GM19328 (cell line): ENCODE measurements at regions not wholly inside any gene's neighbourhood (a gene's known extent, or its start where the extent isn't known, plus 50 kb on each side); places are given as distances from the start of the nearest gene placed in this dataset.
"Not testable (repeated sequence)": the region's sequence is repeated elsewhere in the genome, so short reads cannot be mapped to it uniquely, and the experiment has no call there.

Experiments used
- ATAC-seq: cut with Tn5 transposase; IDR thresholded peaks from one replicate; pipeline ENCODE4 v1.9.1; 2021; ENCODE audit warnings: mild to moderate bottlenecking, moderate library complexity; ENCODE audit not compliant: unreplicated experiment

DNA sequence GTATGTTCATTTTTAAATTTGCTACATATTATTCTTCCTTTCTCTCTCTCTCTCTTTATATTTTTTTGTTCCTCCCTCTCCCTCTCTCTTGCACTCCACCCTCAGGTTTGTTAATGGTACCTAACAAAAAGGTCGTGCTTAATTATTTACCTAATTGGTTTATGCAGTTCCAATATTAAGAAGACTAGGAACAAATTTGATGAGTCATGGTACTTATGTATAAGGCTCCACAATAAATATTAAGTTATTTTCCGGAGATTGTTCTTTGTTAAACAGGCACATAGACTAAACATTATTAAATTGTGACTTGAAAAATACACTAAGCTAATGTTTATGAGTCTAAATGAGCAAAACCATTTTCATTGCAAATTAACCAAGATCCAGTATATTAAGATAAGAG, 1200.8 kb upstream of the ALCAM start:
- no peak for ATAC-seq

DNA sequence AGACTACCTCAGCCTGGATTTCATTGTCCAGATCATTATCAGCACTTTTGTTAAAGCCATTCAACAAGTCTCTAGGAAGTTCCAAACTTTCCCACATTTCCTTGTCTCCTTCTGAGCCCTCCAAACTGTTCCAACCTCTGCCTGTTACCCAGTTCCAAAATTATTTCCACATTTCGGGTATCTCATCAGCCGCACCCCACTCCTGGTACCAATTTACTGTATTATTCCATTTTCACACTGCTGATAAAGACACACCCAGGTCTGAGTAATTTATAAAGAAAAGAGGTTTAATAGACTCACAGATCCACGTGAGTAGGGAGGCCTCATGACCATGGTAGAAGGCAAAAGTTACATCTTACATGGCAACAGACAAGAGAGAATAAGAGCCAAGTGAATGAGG, 1198.3 kb upstream of the ALCAM start:
- ATAC-seq, result no peak

DNA sequence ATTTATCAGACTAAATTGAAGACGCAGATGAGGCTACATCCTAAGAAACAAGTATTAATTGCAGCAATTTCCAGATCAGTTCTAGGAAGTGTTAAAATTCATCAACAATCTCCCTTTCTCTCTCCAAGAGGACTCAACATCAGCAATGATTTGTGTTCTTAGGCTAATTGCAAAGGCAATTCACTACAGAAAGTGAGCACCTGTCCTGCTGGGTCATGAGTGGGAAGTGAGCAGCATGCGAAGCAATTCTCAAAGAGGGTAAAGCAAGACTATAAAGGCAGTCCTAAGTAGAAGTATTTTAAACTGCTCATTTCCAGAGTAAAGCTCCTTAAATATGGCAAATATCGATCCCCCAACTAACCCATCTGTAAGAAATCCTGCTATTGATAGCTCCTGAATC, 1191.0 kb upstream of the ALCAM start:
- no peak for ATAC-seq

DNA sequence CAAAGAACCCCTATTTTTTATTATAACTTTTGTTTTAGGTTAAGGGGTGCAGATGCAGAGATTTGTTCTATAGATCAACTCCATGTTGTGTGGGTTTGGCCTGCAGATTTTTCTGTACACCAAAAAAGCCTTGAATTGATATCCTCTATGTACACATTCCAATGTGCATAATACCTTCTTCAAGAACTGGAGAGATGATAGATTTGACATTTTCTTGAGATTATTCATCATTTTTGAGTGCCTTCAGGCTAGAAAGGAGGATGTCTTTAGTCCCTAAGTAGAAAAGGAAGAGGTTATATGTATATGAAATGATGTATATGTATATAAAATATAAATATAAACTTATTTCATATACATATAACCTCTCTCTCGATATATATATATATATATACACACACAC, 1190.0 kb upstream of the ALCAM start:
- no peak for ATAC-seq

DNA sequence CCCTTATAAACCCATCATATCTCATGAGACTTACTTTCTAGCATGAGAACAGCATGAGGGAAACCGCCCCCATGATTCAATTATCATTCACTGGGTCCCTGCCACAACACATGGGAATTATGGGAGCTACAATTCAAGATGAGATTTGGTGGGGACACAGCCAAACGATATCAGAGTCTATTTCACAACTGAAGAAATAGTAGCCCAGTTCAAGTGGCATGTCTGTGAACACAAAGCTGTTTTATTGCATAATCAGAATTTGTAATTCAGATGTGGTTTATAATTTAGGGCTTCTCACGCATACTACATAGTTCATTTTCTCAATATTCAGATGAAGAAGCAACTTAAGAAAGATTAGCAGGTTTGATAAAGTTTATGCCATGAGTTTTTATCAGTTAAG, 1188.0 kb upstream of the ALCAM start:
- no peak for ATAC-seq

DNA sequence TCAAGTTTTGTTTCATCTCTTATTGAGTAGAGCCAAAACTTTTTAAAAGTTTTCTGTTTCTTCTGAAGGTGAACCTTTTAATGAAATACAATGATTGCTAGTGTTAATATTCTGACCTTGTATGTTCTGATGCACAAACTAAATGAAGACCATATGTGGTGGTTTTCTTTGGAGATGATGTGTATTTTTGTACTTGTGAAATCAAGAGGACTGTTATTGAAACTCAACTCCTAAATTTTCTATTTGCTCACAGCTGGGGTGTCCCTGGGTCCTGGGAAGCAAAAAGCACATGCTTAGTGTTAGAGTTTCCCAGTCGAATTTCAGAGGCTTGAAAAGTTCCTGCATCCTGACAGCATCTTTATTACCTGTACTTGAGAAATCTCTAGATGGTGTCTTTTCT, 1185.8 kb upstream of the ALCAM start:
- ATAC-seq, result no peak

DNA sequence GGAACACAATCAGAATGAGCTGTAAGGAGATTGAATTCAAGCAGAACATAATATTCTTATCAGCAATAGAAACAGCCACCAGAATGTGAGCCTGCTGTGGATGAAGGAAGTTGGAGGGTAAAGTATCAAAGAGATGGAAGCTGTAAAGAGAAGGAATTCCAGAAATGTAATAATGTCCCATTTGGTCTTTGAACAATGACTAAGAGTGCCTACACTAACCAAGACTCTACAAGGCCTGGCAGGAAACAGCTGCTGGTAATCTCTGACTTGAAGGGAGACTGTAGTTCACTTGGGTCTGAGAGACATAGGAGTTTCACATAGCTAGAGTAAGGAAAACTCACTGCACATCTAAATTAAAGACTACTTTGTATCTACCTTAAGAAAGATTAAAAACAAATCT, 1176.0 kb upstream of the ALCAM start:
- ATAC-seq, result no peak

DNA sequence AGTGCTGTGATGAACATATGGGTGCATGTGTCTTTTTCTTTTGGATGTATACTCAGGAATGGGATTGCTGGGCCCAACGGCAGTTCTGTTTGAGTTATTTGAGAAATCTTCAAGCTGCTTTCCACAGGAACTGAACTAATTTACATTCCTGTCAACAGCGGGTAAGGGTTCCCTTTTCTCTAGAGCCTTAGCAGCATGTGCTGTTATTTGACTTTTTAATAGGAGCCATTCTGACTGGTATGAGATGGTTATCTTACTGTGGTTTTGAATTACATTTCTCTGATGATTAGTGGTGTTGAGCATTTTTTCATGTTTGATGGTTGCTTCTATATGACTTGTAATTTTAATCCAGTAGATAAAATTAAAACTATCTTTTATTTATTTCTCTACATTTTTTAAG, 1168.6 kb upstream of the ALCAM start:
- no peak for ATAC-seq

DNA sequence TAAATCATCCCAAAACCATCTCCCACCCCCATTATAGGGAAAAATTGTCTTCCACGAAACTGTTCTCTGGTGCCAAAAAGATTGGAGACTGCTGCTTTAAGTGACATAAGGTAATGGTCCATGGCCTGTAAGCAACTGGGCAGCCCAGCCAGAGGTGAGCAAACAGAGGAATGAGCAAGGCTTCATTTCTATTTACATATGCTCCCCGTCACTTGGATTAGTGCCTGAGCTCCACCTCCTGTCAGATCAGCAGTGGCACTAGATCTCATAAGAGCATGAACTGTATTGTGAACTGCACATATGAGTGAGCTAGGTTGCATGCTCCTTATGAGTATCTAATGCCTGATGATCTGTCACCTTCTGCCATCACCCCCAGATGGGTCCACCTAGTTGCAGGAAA, 1159.8 kb upstream of the ALCAM start:
- ATAC-seq, result no peak

DNA sequence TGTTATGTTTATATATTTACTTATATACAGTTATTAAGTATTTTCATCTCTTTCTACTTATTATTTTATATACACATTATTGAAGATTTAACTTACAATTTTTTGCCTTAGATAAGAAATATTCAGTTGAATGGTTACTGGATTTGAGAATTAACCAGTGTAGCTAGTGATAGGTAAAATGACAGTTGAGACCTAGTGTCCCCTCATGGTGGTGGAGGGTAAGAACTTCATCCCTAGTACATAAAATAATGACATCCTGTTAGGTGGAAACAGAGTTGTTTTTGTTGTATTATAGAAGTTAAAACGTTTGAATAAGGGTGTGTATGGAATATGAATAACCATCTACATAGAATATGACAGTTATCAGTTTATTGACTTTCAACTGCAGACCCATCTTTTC, 1152.4 kb upstream of the ALCAM start:
- no peak for ATAC-seq

DNA sequence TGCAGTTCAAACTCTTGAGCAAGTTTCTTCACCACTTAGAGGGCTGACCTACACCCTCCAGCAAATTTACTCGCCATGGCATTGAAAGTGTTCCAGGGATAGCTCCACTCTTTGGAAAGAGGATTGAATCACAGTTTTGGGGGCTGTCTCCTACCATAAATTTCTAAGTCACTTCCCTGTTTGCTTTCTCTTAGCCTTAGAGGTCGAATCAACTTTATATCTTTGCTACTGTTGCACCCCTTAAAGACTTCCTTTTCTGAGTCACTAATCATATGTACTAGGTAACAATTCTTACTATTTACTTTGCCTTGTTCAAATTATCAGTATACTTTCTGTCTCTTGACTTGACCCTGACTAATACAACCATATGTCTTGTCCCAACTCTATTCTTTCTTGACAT, 1151.8 kb upstream of the ALCAM start:
- ATAC-seq, result no peak

DNA sequence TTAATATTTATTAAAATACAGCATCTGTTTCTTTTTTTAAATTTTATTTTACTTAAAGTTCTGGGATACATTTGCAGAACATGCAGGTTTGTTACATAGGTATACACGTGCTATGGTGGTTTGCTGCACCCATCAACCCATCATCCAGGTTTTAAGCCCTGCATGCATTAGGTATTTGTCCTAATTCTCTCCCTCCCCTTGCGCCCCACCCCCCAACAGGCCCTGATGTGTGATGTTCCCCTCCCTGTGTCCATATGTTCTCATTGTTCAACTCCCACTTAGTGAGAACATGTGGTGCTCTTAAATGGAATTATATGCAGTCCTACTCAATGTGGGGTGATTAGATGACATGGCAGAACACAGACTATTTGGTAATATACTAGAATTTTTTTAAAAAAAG, 1147.7 kb upstream of the ALCAM start:
- ATAC-seq, result not testable (repeated sequence)

DNA sequence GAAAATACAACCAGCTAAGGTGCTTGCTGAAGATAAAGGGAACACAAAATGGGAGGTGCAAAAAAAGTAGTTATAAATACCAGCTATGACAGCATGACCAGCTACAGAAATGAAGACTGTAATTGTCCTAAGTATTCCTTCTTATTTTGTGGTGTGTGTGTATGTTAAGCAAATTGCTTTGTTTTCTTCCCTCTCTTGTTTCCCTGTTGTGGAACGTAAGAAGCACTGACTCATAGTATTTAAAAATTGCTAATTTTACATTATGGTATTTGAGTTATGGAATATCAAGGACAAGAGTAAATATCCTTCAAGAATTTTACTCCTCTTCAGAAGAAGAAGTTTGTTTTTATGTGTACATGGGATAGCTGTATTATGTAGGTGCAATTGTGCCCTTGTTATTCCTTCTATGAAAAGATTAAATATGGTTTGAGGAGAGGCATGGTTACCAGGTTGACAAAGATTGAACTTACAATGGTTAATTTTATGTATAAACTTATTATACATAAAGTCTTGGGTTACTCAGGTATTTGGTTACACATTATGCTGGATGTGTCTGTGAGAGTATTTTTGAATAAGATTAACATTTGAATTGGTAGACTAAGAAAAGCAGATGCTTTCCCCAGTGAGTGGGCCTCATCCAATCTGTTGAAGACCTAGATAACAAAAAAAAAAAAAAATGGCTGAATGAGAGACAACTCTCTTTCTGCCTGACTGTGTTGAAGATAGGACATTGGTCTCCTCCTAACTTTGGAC, 1132.1 kb upstream of the ALCAM start:
- ATAC-seq, result no peak

DNA sequence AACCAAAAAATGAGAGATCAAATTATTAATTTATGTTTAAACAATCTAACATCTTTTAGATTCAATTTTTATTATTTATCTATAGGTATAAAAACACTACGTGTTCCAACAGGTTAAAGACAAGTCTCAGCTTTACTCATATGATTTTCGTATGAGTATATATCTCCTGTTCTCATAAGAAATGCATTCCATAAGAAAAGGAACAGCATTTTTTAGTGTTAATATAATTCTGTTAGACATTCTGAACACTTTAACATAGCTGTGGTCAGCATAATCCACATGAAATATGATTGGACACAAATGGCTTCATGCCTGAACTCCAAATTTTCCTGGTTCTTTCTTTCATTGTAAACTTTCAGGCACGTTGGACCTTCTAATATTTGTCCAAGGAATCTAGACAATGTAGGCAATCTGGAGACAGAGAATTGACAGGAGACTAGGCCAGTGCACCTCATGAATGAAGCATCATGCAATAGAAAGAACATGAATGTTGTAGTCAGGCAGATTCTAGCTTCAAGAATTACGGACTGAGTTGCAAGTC, 1122.0 kb upstream of the ALCAM start:
- no peak for ATAC-seq

DNA sequence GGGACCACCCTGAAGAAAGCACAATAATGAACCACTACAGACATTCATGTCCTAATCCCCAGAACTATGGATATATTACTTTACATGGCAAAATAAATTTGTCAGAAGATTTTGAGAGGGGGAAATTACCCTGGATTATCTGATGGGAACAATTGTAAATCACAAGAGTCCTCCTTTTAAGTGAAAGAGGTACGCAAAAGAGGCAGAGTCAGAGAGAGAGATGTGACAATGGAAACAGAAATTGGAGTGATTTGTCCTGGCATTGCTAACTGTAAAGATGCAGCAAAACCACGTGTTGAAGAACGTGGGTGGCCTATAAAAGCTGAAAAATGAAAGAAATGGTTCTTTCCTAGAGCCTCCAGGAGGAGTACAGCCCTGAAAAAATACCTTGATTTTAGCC, 1121.4 kb upstream of the ALCAM start:
- ATAC-seq, result no peak

DNA sequence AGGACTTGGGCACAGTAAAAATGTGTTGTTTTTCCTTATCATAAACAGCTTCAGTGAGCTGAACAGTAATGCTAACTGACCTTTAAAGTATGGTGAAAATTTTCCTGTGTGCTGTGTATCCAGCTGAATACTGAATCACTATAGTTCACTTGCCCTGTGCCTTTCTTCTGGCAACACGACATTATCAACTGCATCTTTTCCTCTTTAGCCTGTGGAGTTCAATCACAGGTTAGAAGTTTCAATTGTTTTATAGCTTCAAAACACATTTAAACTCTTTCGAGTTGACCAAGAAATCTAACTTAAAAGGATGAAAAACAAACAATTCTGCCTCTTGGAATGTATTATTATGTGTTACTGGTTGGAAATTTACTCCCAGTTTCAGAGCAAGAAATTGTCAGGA, 1120.7 kb upstream of the ALCAM start:
- no peak for ATAC-seq

DNA sequence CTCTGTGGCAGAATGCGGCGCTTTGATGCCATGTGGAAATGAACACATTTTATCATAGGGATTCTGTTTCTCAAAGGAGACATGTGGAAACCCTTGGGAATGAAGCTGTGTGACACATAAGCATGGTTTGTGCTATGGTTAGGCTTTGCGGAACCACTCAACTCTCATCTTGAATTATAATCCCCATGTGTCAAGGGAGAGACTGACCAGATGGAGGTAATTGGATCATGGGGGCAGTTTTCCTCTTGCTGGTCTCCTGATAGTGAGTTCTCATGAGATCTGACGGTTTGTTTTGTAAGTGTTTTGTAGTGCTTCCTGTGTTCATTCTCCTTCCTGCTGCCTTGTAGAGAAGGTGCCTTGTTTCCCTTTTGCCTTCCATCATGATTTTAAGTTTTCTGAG, 1109.2 kb upstream of the ALCAM start:
- ATAC-seq, result no peak

DNA sequence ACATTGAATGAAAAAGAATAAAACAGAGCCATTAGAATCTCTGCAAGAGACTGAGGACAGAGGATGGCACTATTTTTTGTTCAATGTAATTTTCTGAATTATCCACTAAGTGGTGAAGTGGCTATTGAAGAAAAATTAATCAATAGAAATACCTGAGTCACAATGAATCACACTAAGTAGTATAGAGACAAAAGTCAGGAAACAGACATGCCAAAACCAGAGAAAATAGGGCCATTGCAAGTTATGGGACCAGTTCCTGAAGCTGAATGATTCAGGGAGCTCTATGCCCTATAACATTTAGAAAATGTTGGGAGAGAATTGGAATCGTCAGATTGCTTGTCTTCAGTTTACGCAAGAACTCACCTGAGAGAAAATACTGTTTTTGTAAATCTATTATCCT, 1103.2 kb upstream of the ALCAM start:
- no peak for ATAC-seq

DNA sequence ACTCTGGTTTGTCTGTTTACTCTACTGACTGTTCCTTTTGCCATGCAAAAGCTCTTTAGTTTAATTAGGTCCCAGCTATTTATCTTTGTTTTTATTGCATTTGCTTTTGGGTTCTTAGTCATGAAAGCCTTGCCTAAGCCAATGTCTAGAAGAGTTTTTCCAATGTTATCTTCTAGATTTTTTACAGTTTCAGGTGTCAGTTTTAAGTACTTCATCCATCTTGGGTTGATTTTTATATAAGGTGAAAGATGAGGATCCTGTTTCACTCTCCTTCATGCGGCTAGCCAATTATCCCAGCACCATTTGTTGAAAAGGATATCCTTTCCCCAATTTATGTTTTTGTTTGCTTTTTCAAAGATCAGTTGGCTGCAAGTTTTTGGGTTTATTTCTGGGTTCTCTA, 1100.5 kb upstream of the ALCAM start:
- not testable (repeated sequence) for ATAC-seq

DNA sequence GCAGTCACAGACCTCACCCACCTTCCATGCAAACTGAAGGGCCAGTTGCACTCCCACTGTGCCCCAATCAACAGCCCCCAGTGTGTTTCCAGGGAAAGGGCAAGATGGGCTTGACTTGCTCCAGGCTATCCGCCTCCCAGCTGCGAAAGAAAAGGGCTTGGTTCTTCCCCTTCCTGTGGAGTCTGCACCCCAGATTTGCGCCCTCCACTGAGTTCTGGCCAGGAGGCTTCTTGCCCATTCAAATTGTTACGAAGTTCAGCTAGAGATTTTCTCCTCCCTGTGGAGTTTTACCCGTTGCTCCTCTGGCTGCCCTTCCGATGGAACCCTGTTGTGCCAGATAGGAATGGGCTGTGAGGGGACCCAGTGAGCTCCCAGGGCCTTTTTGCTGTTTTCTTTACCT, 1096.9 kb upstream of the ALCAM start:
- no peak for ATAC-seq

DNA sequence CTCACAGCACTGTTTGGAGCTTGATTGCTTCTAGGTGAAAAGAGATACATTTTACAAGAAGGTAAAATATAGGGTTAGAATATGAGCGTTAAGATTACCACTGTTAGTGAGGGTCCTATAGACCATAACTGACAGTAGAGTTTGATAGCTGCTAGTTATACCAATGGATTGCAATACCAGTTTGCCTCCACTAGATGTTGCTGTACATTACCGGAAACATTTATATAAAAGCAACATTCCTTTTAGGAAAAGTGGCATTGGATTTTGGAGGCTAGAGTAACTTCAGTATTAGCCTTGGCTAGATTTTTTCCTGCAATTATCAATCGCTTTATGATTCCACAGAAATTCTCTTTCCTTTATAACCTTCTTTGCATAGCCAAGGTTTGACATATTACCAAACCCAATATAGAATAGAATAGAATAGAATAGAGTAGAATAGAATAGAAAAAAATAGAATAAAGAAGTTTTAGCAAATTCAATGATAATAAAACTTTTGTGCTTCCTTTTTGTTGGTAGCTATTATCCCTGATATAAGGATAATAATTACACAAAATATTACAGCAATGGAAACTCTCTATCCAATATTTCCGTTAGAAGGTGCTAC, 1093.6 kb upstream of the ALCAM start:
- ATAC-seq, result no peak

DNA sequence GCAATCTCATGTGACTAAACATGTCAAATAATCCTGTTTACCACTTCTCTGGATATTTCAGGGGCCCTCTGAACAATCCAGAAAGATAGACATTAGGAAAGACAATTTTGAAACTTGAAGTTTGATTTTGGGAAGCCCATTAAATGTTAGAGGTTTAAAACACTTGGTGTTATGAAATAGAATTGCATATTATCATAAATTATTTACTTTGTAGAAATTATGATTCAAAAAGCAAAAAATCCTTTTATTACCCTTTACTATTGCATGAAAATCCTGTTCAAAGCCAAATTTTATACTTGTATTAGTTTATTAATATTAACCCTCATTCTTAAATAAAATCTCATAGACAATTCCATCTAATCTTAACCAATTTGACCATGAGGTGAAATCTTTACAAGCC, 1091.5 kb upstream of the ALCAM start:
- ATAC-seq, result no peak

DNA sequence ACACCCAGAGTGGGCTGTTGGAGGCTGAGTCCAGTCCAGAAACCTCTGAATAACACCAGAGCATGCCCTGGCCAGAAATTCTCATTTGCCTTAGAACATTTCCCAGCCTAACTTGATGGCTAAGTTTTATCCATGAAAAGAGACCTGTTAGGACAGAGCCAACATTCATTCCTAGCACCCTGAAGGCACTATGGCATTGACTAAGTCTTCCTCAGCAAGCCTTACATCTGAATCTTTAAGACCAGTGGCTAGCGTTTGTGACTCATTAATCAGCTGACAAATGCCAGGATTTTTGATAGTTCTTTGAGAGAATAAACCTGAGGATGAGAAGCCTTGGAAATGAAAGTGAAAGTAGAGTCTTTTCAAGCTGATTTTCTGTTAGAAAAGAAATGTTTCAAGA, 1087.1 kb upstream of the ALCAM start:
- no peak for ATAC-seq
